ENCODE measurements at regions not wholly inside any gene's neighbourhood (a gene's known extent, or its start where the extent isn't known, plus 50 kb on each side); places are given as distances from the start of the nearest gene placed in this dataset.

DNA sequence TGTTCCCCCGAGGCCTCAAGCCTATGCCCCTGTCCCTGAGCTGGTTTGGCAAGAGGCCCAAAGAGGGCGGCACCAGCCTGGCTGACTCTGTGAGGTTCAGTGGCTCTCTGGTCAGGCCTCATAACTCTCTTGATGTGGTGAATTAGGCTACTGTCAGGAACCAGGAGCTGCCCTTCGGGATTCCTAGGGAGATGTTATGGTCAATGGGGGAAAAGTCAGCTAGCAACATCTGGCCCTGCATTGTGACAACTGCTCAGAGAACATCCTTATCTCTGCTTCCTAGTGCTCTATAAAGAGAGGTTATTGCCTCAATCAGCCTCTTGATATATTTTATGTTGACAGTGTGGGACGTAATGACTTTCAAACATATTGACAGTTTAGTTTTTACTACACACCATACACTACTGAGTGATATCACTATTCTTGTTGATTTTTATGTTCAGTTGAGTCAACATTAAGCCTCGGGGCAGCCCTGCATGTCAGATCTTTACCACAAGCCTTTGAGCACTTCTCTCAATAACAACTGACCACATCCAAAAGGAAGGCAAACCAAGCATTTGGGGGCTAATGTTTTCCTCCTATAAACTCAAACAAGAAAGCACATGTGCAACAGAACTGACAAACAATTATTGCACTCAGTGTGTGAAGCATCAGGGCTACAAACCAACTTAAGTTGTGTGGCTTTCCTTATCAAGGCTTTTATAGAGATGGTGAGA, 448.3 kb upstream of the SLC14A2 start:
- H3K36me3 ChIP-seq (ENCODE audit: control insufficient read depth, insufficient read depth, low read length), result no peaks in the 10 kb centered on the region
- no peak overlapping the region for H3K27ac ChIP-seq (ENCODE audit: low read length)
- intact Hi-C loops (cut with micrococcal nuclease; ENCODE audit: unreplicated experiment), result no loop called here
- no TSS peak for BruUV-seq (replicated peaks)
- DNase-seq (ENCODE audit: low read depth, low spot score) (no peak), ATAC-seq (no peak)
- no peaks in the 10 kb centered on the region for H3K27me3 ChIP-seq (ENCODE audit: control insufficient read depth, insufficient read depth, low read length)
- TF ChIP-seq, protein P1, sequence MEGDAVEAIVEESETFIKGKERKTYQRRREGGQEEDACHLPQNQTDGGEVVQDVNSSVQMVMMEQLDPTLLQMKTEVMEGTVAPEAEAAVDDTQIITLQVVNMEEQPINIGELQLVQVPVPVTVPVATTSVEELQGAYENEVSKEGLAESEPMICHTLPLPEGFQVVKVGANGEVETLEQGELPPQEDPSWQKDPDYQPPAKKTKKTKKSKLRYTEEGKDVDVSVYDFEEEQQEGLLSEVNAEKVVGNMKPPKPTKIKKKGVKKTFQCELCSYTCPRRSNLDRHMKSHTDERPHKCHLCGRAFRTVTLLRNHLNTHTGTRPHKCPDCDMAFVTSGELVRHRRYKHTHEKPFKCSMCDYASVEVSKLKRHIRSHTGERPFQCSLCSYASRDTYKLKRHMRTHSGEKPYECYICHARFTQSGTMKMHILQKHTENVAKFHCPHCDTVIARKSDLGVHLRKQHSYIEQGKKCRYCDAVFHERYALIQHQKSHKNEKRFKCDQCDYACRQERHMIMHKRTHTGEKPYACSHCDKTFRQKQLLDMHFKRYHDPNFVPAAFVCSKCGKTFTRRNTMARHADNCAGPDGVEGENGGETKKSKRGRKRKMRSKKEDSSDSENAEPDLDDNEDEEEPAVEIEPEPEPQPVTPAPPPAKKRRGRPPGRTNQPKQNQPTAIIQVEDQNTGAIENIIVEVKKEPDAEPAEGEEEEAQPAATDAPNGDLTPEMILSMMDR (IDR thresholded peaks at IDR 0.05), result no peak
- no peak for TF ChIP-seq POLR2AphosphoS5 (IDR thresholded peaks at IDR 0.05; ENCODE audit: low read depth, low read length)
- in situ Hi-C loops (cut with HindIII; ENCODE audit: low pct_unique_long_range_greater_than_20kb, low sequenced_read_pairs), result no loop called here
- no peak overlapping the region for H3K4me3 ChIP-seq (ENCODE audit: low read depth in 2 of 2, low read length in 2 of 2)
- H3K9me3 ChIP-seq (ENCODE audit: control insufficient read depth, insufficient read depth, low read depth, low read length), result no peaks in the 10 kb centered on the region
- ChIA-PET CTCF (no interaction called here), POLR2A (no interaction called here)
- no peaks in the 10 kb centered on the region for H3K4me1 ChIP-seq (ENCODE audit: control insufficient read depth, insufficient read depth, low read length)

DNA sequence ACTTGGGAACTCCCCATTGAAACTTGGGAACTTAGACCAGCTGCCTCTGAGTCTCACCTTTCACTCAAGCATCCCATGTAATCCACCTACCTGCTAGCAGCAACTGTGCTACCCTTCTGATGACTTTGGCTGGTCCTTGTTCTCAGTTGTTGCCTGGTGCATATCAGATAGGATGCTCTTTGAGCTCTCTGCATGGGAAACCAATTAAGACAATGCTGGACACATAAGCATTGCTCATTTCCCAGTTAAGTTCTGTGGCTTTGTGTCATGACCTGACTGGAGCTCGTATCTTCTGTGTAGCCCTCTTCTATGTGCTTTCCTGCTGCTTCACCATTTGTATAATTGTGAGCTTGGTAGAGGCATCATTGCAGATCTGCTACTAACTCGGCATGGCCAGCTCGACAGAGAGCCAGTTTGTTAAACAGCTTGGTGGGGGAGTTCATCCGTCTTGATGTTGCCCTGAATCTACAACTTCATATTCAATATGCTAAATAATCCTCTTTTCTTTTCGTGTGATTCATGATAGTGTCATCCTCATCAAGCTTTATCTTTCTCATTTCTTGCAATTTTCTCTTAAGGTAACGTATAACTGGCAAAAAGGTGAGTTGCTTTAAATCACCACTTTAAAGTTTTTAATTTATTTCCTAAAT, 447.5 kb upstream of the SLC14A2 start:
- DNase-seq (ENCODE audit: low read depth, low spot score) (no peak), ATAC-seq (no peak)
- Histone ChIP-seq H3K9me3 (ENCODE audit: control insufficient read depth, insufficient read depth, low read depth, low read length) (no peaks in the 10 kb centered on the region), H3K36me3 (ENCODE audit: control insufficient read depth, insufficient read depth, low read length) (no peaks in the 10 kb centered on the region), H3K4me3 (ENCODE audit: low read depth in 2 of 2, low read length in 2 of 2) (no peak overlapping the region), H3K4me1 (ENCODE audit: control insufficient read depth, insufficient read depth, low read length) (no peaks in the 10 kb centered on the region), H3K27me3 (ENCODE audit: control insufficient read depth, insufficient read depth, low read length) (no peaks in the 10 kb centered on the region), H3K27ac (ENCODE audit: low read length) (no peak overlapping the region)
- BruUV-seq (replicated peaks), result no TSS peak
- intact Hi-C loops (cut with micrococcal nuclease; ENCODE audit: unreplicated experiment) (no loop called here), in situ Hi-C loops (cut with HindIII; ENCODE audit: low pct_unique_long_range_greater_than_20kb, low sequenced_read_pairs) (no loop called here)
- TF ChIP-seq SIN3A (IDR thresholded peaks at IDR 0.05; ENCODE audit: borderline replicate concordance, insufficient read depth, low read depth, low read length) (no peak), TCF7L2 (IDR thresholded peaks at IDR 0.05; ENCODE audit: low read depth, low read length) (no peak), POLR2AphosphoS5 (IDR thresholded peaks at IDR 0.05; ENCODE audit: low read depth, low read length) (no peak)
- TF ChIP-seq, protein P2, sequence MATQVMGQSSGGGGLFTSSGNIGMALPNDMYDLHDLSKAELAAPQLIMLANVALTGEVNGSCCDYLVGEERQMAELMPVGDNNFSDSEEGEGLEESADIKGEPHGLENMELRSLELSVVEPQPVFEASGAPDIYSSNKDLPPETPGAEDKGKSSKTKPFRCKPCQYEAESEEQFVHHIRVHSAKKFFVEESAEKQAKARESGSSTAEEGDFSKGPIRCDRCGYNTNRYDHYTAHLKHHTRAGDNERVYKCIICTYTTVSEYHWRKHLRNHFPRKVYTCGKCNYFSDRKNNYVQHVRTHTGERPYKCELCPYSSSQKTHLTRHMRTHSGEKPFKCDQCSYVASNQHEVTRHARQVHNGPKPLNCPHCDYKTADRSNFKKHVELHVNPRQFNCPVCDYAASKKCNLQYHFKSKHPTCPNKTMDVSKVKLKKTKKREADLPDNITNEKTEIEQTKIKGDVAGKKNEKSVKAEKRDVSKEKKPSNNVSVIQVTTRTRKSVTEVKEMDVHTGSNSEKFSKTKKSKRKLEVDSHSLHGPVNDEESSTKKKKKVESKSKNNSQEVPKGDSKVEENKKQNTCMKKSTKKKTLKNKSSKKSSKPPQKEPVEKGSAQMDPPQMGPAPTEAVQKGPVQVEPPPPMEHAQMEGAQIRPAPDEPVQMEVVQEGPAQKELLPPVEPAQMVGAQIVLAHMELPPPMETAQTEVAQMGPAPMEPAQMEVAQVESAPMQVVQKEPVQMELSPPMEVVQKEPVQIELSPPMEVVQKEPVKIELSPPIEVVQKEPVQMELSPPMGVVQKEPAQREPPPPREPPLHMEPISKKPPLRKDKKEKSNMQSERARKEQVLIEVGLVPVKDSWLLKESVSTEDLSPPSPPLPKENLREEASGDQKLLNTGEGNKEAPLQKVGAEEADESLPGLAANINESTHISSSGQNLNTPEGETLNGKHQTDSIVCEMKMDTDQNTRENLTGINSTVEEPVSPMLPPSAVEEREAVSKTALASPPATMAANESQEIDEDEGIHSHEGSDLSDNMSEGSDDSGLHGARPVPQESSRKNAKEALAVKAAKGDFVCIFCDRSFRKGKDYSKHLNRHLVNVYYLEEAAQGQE (IDR thresholded peaks at IDR 0.05; ENCODE audit: insufficient read depth in 1 of 2, low read depth in 2 of 2, low read length in 1 of 2), result no peak
- TF ChIP-seq, protein P1 (IDR thresholded peaks at IDR 0.05), result no peak
- ChIA-PET POLR2A (no interaction called here), CTCF (no interaction called here)

Measured in Panc1 (cell line).